Parathyroid adenoma (tissue), 2 donors: ENCODE measurements at regions not wholly inside any gene's neighbourhood (a gene's known extent, or its start where the extent isn't known, plus 50 kb on each side); places are given as distances from the start of the nearest gene placed in this dataset.
"Not testable (repeated sequence)": the region's sequence is repeated elsewhere in the genome, so short reads cannot be mapped to it uniquely, and the experiment has no call there.

ENCODE experiments used
- H2AFZ ChIP-seq: fragments of 300-600 bp; sonication (generic); one replicate; pipeline ENCODE4 v1.7.0; 2017; ENCODE audit warnings: antibody characterized with exemption, mild to moderate bottlenecking
- H3K27ac ChIP-seq: fragments of 300-600 bp; sonication (generic); one replicate; pipeline ENCODE4 v1.7.0; 2017
- H3K27me3 ChIP-seq: fragments of 300-600 bp; sonication (generic); one replicate; pipeline ENCODE4 v1.7.0; 2017; ENCODE audit warnings: low read length; ENCODE audit not compliant: control insufficient read depth, insufficient read depth
- H3K36me3 ChIP-seq: fragments of 300-600 bp; sonication (generic); one replicate; pipeline ENCODE4 v1.7.0; 2017; ENCODE audit warnings: low read length; ENCODE audit not compliant: control insufficient read depth, insufficient read depth
- H3K4me1 ChIP-seq: fragments of 300-600 bp; sonication (generic); one replicate; pipeline ENCODE4 v1.7.0; 2017; ENCODE audit warnings: control low read depth
- H3K4me2 ChIP-seq: fragments of 300-600 bp; sonication (generic); one replicate; pipeline ENCODE4 v1.7.0; 2017; ENCODE audit warnings: low read length
- H3K4me3 ChIP-seq: fragments of 300-600 bp; sonication (generic); one replicate; pipeline ENCODE4 v1.7.0; 2017; ENCODE audit warnings: low read depth, low read length
- H3K79me2 ChIP-seq: fragments of 300-600 bp; sonication (generic); one replicate; pipeline ENCODE4 v1.7.0; 2017; ENCODE audit warnings: control low read depth
- H3K9ac ChIP-seq: fragments of 300-600 bp; sonication (generic); one replicate; pipeline ENCODE4 v1.7.0; 2017; ENCODE audit warnings: mild to moderate bottlenecking
- H3K9me3 ChIP-seq: fragments of 300-600 bp; sonication (generic); one replicate; pipeline ENCODE4 v1.7.0; 2017; ENCODE audit warnings: low read length; ENCODE audit not compliant: control insufficient read depth
- TF ChIP-seq, protein P1 (sequence below): fragments of 300-600 bp; sonication (generic); IDR thresholded peaks from one replicate; pipeline ENCODE4 v1.7.0; 2017; ENCODE audit warnings: antibody characterized with exemption, mild to moderate bottlenecking
- donor health status: primary hyperparathyroidism.

DNA sequence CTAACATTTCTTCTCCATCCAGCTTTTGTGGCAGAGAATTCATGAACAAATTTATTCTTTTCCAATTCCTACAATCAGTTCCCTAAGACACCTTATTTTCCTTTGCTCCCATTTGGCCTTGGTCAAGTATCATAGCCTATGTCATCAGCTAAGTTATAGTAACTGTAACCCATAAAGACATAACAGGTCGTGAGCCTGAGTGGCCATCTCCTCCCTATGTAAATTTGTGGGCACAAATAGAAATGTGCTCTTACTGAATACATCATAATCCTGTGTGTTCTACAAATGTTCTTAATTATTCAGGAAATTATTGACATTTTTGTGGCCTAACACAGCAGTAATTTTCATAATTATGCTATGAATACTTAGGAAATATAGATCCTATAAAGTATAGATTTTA is 108.9 kb upstream of the ZNF717 start:
- Histone ChIP-seq H3K4me3 (no peak overlapping the region), H3K4me1 (no peaks in the 10 kb centered on the region), H2AFZ (no peak overlapping the region), H3K79me2 (no peaks in the 10 kb centered on the region), H3K27me3 (no peaks in the 10 kb centered on the region), H3K36me3 (no peaks in the 10 kb centered on the region), H3K9me3 (no peaks in the 10 kb centered on the region), H3K4me2 (no peak overlapping the region), H3K27ac (no peak overlapping the region), H3K9ac (no peak overlapping the region)
- TF ChIP-seq, protein P1, sequence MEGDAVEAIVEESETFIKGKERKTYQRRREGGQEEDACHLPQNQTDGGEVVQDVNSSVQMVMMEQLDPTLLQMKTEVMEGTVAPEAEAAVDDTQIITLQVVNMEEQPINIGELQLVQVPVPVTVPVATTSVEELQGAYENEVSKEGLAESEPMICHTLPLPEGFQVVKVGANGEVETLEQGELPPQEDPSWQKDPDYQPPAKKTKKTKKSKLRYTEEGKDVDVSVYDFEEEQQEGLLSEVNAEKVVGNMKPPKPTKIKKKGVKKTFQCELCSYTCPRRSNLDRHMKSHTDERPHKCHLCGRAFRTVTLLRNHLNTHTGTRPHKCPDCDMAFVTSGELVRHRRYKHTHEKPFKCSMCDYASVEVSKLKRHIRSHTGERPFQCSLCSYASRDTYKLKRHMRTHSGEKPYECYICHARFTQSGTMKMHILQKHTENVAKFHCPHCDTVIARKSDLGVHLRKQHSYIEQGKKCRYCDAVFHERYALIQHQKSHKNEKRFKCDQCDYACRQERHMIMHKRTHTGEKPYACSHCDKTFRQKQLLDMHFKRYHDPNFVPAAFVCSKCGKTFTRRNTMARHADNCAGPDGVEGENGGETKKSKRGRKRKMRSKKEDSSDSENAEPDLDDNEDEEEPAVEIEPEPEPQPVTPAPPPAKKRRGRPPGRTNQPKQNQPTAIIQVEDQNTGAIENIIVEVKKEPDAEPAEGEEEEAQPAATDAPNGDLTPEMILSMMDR: no peak

DNA sequence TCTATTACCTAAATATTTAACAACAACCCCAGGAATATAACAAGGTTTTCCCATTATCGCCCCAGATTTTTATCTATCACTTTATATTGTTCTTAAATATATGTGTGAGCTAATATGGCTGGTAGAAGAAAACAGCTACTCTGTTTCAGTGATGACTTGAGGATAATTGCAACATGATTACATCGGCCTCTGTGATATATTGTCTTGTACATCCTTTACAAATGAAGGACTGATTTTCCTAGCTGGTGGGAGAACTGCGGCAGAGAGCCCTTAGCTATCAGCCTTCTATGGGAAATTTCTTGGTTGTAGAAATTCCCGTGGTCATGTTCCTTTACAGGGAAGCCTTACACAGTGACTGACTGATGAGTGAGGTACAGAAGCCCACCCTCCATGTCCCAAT is 110.9 kb upstream of the ZNF717 start:
- Histone ChIP-seq H3K27ac (no peak overlapping the region), H3K9me3 (no peaks in the 10 kb centered on the region), H3K9ac (no peak overlapping the region), H3K4me3 (no peak overlapping the region), H3K79me2 (no peaks in the 10 kb centered on the region), H3K27me3 (no peaks in the 10 kb centered on the region), H3K36me3 (no peaks in the 10 kb centered on the region), H2AFZ (no peak overlapping the region), H3K4me1 (no peaks in the 10 kb centered on the region), H3K4me2 (no peak overlapping the region)
- TF ChIP-seq, protein P1: no peak

DNA sequence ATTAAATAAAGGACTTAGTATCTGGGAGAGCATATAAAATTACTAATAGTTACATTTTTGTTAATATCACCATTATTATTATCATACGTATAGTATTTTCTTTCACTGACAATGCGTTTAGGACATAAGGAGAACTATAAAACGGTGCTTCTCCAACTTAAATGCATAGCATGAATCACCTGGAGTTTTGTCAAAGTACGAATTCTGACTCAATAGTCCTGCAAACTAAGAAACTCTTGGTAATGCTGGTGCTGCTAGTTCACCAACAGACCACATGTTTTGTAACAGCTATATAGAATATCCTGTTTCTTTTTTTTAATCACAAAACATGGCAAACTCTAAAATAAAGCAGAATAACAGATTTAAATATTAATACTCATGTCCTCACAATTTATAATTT is 116.1 kb upstream of the ZNF717 start:
- H3K27ac ChIP-seq, H3K9ac ChIP-seq, H3K4me3 ChIP-seq, H3K9me3 ChIP-seq, H3K36me3 ChIP-seq, H3K27me3 ChIP-seq, H2AFZ ChIP-seq, H3K4me1 ChIP-seq, H3K79me2 ChIP-seq, H3K4me2 ChIP-seq: not testable (repeated sequence)

DNA sequence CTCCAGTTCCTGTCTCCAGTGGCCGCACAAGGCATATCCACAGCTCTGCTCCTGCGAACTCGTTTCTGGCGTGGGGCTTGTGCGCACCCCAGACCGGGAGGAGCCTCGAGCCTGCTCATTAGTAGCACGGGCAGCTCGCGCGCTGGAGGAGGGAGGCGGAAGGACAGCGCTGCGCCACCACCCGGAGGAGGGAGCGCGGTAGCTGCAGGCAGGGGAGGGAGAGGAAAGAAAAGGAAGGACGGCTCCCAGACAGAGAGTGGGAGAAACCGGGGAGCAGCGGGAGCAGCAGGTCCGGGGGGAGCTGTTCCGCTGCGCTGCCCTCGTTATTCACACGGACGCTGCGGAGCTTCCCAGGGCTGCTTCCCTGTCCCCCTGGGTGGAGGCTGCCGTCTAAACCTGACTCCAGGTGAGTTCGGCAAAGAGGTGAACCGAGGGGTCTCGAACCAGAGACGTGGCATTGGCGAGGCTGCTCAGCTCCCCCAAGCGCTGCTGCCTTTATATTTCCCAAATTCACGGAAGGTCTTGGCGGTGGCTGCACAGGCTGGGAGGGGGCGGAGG is 121.3 kb upstream of the ZNF717 start:
- Histone ChIP-seq H3K36me3 (no peaks in the 10 kb centered on the region), H3K4me2 (peak overlapping the region; percentile 60), H3K79me2 (no peaks in the 10 kb centered on the region), H3K27me3 (no peaks in the 10 kb centered on the region), H3K27ac (peak overlapping the region; percentile 40), H3K4me1 (no peaks in the 10 kb centered on the region), H3K4me3 (peak overlapping the region; percentile 36), H2AFZ (peak overlapping the region; percentile 78), H3K9ac (no peak overlapping the region), H3K9me3 (no peaks in the 10 kb centered on the region)
- TF ChIP-seq, protein P1: peak; percentile 50

DNA sequence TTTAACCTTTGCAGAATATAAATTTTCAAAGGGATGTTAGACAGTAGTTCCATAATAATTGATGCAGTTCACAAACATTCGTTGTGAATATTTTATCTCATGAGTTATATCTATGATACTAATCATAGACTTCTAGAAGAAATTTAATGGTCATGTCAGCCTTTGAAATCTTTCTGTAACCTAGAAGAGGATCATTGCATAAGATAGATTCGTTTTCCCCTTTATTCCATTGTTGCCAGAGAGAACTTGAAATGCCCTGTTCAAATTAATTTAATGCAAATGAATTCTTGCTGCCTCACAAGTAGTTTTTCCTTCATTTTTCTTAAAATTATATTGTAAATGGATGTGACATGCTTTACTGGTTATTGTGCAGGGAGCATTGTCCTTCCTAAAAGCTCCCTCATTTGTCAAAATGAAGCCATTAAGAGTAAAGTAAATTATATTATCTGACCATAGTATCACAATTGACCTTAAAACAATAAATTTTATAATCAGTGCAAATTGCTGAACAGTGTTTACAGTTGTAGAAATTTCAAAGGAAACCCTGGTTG is 128.5 kb upstream of the ZNF717 start:
- H3K9ac ChIP-seq: no peak overlapping the region
- H3K4me1 ChIP-seq: no peaks in the 10 kb centered on the region
- H3K27me3 ChIP-seq: no peaks in the 10 kb centered on the region
- no peak overlapping the region for H3K4me3 ChIP-seq
- H3K9me3 ChIP-seq: no peaks in the 10 kb centered on the region
- TF ChIP-seq, protein P1: no peak
- H2AFZ ChIP-seq: no peak overlapping the region
- no peaks in the 10 kb centered on the region for H3K36me3 ChIP-seq
- no peaks in the 10 kb centered on the region for H3K79me2 ChIP-seq
- no peak overlapping the region for H3K4me2 ChIP-seq
- H3K27ac ChIP-seq: no peak overlapping the region

DNA sequence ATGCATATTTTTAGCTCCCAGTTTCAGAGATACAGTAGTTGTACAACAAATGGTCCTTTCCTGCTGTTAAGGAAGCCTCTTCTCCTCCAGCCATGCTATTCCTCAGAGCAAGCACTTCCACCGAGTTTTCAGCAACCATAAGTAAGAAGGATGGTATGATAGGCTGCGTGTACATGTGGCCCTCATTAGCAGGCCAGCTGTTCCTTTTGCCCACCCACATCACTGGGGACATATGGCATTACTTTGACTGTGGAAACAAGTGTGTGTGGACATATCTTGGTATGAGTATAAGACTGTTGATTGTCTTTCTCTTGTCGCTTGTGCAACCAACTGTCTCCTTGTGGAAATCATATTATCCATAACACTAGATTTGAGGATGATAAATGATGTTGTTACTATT is 129.4 kb upstream of the ZNF717 start:
- not testable (repeated sequence) for H3K4me3 ChIP-seq, H3K79me2 ChIP-seq, H3K4me1 ChIP-seq, H3K36me3 ChIP-seq, H3K27me3 ChIP-seq, H3K4me2 ChIP-seq, H2AFZ ChIP-seq, H3K9me3 ChIP-seq, H3K9ac ChIP-seq, H3K27ac ChIP-seq
